OCI-LY3 (cell line): ENCODE measurements at regions not wholly inside any gene's neighbourhood (a gene's known extent, or its start where the extent isn't known, plus 50 kb on each side); places are given as distances from the start of the nearest gene placed in this dataset.

Source experiments
- H2AFZ ChIP-seq: fragments of 200-600, 300-600 bp; shearing (Covaris generic); 2 replicates; pipeline ENCODE4 v1.6.0; 2014; ENCODE audit warnings: antibody characterized with exemption, low read depth, low read length
- H3K27ac ChIP-seq: fragments of 200-600, 300-600 bp; sonication (generic); 2 replicates; pipeline ENCODE4 v1.5.1; 2014; ENCODE audit warnings: mild to moderate bottlenecking, low read length, moderate library complexity, mixed read lengths
- H3K27me3 ChIP-seq: fragments of 200-600, 300-600 bp; sonication (generic); 2 replicates; pipeline ENCODE4 v1.6.1; 2014; ENCODE audit warnings: low read depth, low read length, mixed read lengths
- H3K36me3 ChIP-seq: fragments of 200-600, 300-600 bp; sonication (generic); replicated peaks from 2 replicates; pipeline ENCODE3; 2014; ENCODE audit warnings: low read depth, low read length, mixed read lengths
- H3K4me1 ChIP-seq: fragments of 300-600, 200-600 bp; sonication (generic); 2 replicates; pipeline ENCODE4 v1.6.1; 2014; ENCODE audit warnings: low read length, mixed read lengths
- H3K4me2 ChIP-seq: fragments of 200-600, 300-600 bp; sonication (generic); 2 replicates; pipeline ENCODE4 v1.6.1; 2014; ENCODE audit warnings: low read length, mixed read lengths
- H3K4me3 ChIP-seq: fragments of 300-600, 200-600 bp; sonication (generic); 2 replicates; pipeline ENCODE4 v1.5.1; 2014; ENCODE audit warnings: antibody characterized with exemption, mild to moderate bottlenecking, low read length, moderate library complexity
- H3K79me2 ChIP-seq: fragments of 300-600, 200-600 bp; shearing (Covaris generic); 2 replicates; pipeline ENCODE4 v1.6.1; 2014; ENCODE audit warnings: mild to moderate bottlenecking, low read length, mixed read lengths
- H3K9ac ChIP-seq: fragments of 300-600, 200-600 bp; shearing (Covaris generic); 2 replicates; pipeline ENCODE4 v1.6.0; 2014; ENCODE audit warnings: mild to moderate bottlenecking, low read length, moderate library complexity
- H3K9me3 ChIP-seq: fragments of 200-600, 300-600 bp; shearing (Covaris generic); 2 replicates; pipeline ENCODE4 v1.6.1; 2014; ENCODE audit warnings: low read length, mixed read lengths; ENCODE audit not compliant: insufficient read depth
- H4K20me1 ChIP-seq: fragments of 200-600, 300-600 bp; sonication (generic); 2 replicates; pipeline ENCODE4 v1.6.1; 2016; ENCODE audit warnings: low read length, mixed read lengths; ENCODE audit not compliant: insufficient read depth
- CTCF ChIP-seq: fragments of 200-600, 300-600 bp; sonication (generic); IDR thresholded peaks from 2 replicates; pipeline ENCODE4 v1.5.1; 2014; ENCODE audit warnings: antibody characterized with exemption, low read length, low read depth
- EZH2phosphoT487 ChIP-seq: fragments of 200-600 bp; shearing (Covaris generic); IDR thresholded peaks from 2 replicates; pipeline ENCODE4 v1.6.1; 2018; ENCODE audit warnings: antibody characterized with exemption, mixed run types, low read depth

GRCh38 chr5:5710471-5710870 is 288.0 kb downstream of the ICE1 start:
- no peak overlapping the region for H2AFZ ChIP-seq
- no peak overlapping the region for H3K4me2 ChIP-seq
- H3K9me3 ChIP-seq: no peaks in the 10 kb centered on the region
- no peaks in the 10 kb centered on the region for H4K20me1 ChIP-seq
- no peak overlapping the region for H3K27ac ChIP-seq
- H3K36me3 ChIP-seq: no peaks in the 10 kb centered on the region
- no peaks in the 10 kb centered on the region for H3K27me3 ChIP-seq
- no peaks in the 10 kb centered on the region for H3K79me2 ChIP-seq
- TF ChIP-seq CTCF (no peak), EZH2phosphoT487 (no peak)
- H3K4me1 ChIP-seq: no peaks in the 10 kb centered on the region
- H3K9ac ChIP-seq: no peak overlapping the region
- H3K4me3 ChIP-seq: no peak overlapping the region

- H3K9me3 ChIP-seq: no peaks in the 10 kb centered on the region
- H2AFZ ChIP-seq: no peak overlapping the region
- H3K4me1 ChIP-seq: no peaks in the 10 kb centered on the region
- H3K27me3 ChIP-seq: no peaks in the 10 kb centered on the region
- no peak for TF ChIP-seq CTCF
- TF ChIP-seq EZH2phosphoT487: no peak
- no peaks in the 10 kb centered on the region for H3K79me2 ChIP-seq
- no peak overlapping the region for H3K9ac ChIP-seq
- no peak overlapping the region for H3K27ac ChIP-seq
- H3K4me3 ChIP-seq: no peak overlapping the region
- H3K4me2 ChIP-seq: no peak overlapping the region
- no peaks in the 10 kb centered on the region for H3K36me3 ChIP-seq
- H4K20me1 ChIP-seq: no peaks in the 10 kb centered on the region
Measured at GRCh38 chr5:5708367-5708919, 286.0 kb downstream of the ICE1 start.

DNA sequence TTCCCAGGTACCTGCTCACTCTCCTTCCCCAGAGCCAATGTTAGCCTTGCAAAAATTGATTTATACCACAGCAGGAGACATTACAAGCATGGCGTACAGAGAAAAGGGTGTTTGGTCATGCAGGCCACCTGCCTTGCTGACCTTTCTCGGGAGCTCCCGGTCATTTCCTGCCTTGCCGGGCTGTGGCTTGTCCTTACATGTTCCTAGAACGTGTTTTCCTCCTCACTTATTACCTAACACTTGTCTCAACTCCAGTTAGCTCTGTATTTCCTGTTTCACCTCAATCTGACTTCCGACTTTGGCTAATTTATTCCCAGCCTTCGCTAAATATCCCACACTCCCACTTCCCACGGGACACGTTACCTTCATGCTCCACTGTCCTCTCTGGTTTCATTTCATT is 282.5 kb downstream of the ICE1 start:
- Histone ChIP-seq H3K36me3 (no peaks in the 10 kb centered on the region), H2AFZ (no peak overlapping the region), H4K20me1 (no peaks in the 10 kb centered on the region), H3K79me2 (no peaks in the 10 kb centered on the region), H3K4me2 (no peak overlapping the region), H3K4me3 (no peak overlapping the region), H3K27me3 (no peaks in the 10 kb centered on the region), H3K9me3 (no peaks in the 10 kb centered on the region), H3K27ac (no peak overlapping the region), H3K9ac (no peak overlapping the region), H3K4me1 (no peaks in the 10 kb centered on the region)
- no peak for TF ChIP-seq CTCF
- no peak for TF ChIP-seq EZH2phosphoT487

DNA sequence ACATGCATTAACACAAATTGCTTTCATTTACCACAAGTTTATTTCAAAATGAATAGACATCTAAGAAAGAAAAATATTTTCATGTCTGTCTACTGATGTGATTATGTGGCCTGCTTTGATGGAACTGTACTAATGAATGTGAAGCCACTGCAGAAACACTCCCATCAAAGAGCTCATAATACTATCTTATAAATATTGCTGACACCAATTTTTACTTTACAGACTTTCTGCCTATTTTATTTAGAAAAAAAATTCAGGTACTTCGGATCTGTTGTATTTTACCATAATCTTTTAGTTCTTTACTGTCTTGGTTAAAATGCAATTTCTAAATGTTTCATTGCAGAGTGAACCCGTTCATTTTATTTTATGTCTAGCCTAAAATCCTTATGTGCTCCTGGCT is 281.9 kb downstream of the ICE1 start:
- Histone ChIP-seq H3K27ac (no peak overlapping the region), H3K4me2 (no peak overlapping the region), H4K20me1 (no peaks in the 10 kb centered on the region), H3K9me3 (no peaks in the 10 kb centered on the region), H3K36me3 (no peaks in the 10 kb centered on the region), H3K9ac (no peak overlapping the region), H2AFZ (no peak overlapping the region), H3K4me3 (no peak overlapping the region), H3K79me2 (no peaks in the 10 kb centered on the region), H3K27me3 (no peaks in the 10 kb centered on the region), H3K4me1 (no peaks in the 10 kb centered on the region)
- TF ChIP-seq EZH2phosphoT487: no peak
- TF ChIP-seq CTCF: no peak
